OCI-LY1 (cell line): ENCODE measurements at regions not wholly inside any gene's neighbourhood (a gene's known extent, or its start where the extent isn't known, plus 50 kb on each side); places are given as distances from the start of the nearest gene placed in this dataset.

Experiments used
- H2AFZ ChIP-seq: fragments of 200-600 bp; sonication (generic), shearing (Covaris generic); 2 replicates; pipeline ENCODE4 v1.6.0; 2014; ENCODE audit warnings: antibody characterized with exemption, mild to moderate bottlenecking, low read length
- H3F3A ChIP-seq: fragments of 200-600 bp; sonication (generic), shearing (Covaris generic); 2 replicates; pipeline ENCODE4 v1.6.0; 2014; ENCODE audit warnings: mild to moderate bottlenecking, antibody characterized with exemption, low read length, moderate library complexity; ENCODE audit not compliant: insufficient read depth
- H3K27ac ChIP-seq: fragments of 200-600 bp; sonication (generic); 2 replicates; pipeline ENCODE4 v1.5.1; 2014; ENCODE audit warnings: low read length, mixed run types, mild to moderate bottlenecking, low read depth; ENCODE audit not compliant: poor library complexity, severe bottlenecking
- H3K27me3 ChIP-seq: fragments of 200-600 bp; sonication (generic); 2 replicates; pipeline ENCODE4 v1.6.0; 2014; ENCODE audit warnings: antibody characterized with exemption, mild to moderate bottlenecking, low read length, moderate library complexity; ENCODE audit not compliant: insufficient read depth
- H3K36me3 ChIP-seq: fragments of 200-600 bp; sonication (generic); 2 replicates; pipeline ENCODE4 v1.6.1; 2014; ENCODE audit warnings: mild to moderate bottlenecking, antibody characterized with exemption, low read length, moderate library complexity, mixed read lengths; ENCODE audit not compliant: insufficient read depth
- H3K4me1 ChIP-seq: fragments of 200-600 bp; sonication (generic); 2 replicates; pipeline ENCODE4 v1.5.1; 2014; ENCODE audit warnings: mild to moderate bottlenecking, low read length, moderate library complexity; ENCODE audit not compliant: insufficient read depth, severe bottlenecking
- H3K4me2 ChIP-seq: fragments of 200-600 bp; sonication (generic), shearing (Covaris generic); 2 replicates; pipeline ENCODE4 v1.6.1; 2014; ENCODE audit warnings: low read length
- H3K4me3 ChIP-seq: fragments of 200-600 bp; sonication (generic); 2 replicates; pipeline ENCODE4 v1.5.1; 2014; ENCODE audit warnings: low read length, low read depth, mild to moderate bottlenecking, mixed read lengths; ENCODE audit not compliant: poor library complexity, severe bottlenecking
- H3K79me2 ChIP-seq: fragments of 200-600 bp; shearing (Covaris generic); 2 replicates; pipeline ENCODE4 v1.6.1; 2016; ENCODE audit warnings: mixed run types, low read length, mixed read lengths; ENCODE audit not compliant: insufficient read depth
- H3K9ac ChIP-seq: fragments of 200-600 bp; sonication (generic), shearing (Covaris generic); 2 replicates; pipeline ENCODE4 v1.6.1; 2014; ENCODE audit warnings: mild to moderate bottlenecking, low read length, mixed read lengths
- H3K9me2 ChIP-seq: fragments of 200-600 bp; sonication (generic), shearing (Covaris generic); 2 replicates; pipeline ENCODE4 v1.6.1; 2014; ENCODE audit warnings: low read depth, mild to moderate bottlenecking, low read length, mixed read lengths
- H3K9me3 ChIP-seq: fragments of 200-600 bp; shearing (Covaris generic); 2 replicates; pipeline ENCODE4 v1.6.1; 2014; ENCODE audit warnings: low read length, mixed read lengths
- H4K20me1 ChIP-seq: fragments of 200-600 bp; sonication (generic), shearing (Covaris generic); 2 replicates; pipeline ENCODE4 v1.6.0; 2016; ENCODE audit warnings: mild to moderate bottlenecking, low read length; ENCODE audit not compliant: insufficient read depth
- EZH2 ChIP-seq: fragments of 200-600 bp; sonication (generic), shearing (Covaris generic); IDR thresholded peaks from 2 replicates; pipeline ENCODE4 v1.8.0; 2017; ENCODE audit warnings: borderline replicate concordance, mixed run types, mild to moderate bottlenecking, antibody characterized with exemption, low read length, moderate library complexity, mixed read lengths
- TF ChIP-seq, protein P1 (sequence below): fragments of 200-600 bp; sonication (generic), shearing (Covaris generic); IDR thresholded peaks from 2 replicates; pipeline ENCODE4 v1.5.1; 2017; ENCODE audit warnings: mild to moderate bottlenecking, antibody characterized with exemption, low read length, moderate library complexity, mixed read lengths

DNA sequence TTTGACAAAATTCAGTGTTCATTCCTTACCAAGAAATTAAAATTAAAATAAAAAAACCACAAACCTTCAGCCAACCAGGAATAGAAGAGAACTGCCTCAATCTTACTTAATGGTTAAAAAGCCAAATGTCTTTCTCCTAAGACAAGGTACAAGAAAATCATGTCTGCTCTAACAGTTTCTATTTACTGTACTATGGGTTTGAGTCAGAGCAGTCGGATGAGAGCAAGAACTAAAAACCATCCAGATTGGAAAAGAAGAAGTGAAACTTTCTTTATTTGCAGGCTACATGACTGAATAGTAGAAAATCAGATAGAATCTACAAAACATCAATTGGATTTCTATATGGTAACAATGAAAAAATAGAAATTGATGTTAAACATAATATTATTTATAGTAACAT lies 555.5 kb upstream of the TNP1 start:
- Histone ChIP-seq H3K79me2 (no peaks in the 10 kb centered on the region), H3K9ac (no peak overlapping the region), H3K4me1 (no peaks in the 10 kb centered on the region), H3K4me2 (no peak overlapping the region), H2AFZ (no peak overlapping the region), H3K4me3 (no peak overlapping the region), H4K20me1 (no peaks in the 10 kb centered on the region), H3K27ac (no peak overlapping the region), H3K9me2 (no peaks in the 10 kb centered on the region), H3F3A (no peaks in the 10 kb centered on the region), H3K9me3 (no peaks in the 10 kb centered on the region), H3K27me3 (no peaks in the 10 kb centered on the region), H3K36me3 (no peaks in the 10 kb centered on the region)
- TF ChIP-seq, protein P1, sequence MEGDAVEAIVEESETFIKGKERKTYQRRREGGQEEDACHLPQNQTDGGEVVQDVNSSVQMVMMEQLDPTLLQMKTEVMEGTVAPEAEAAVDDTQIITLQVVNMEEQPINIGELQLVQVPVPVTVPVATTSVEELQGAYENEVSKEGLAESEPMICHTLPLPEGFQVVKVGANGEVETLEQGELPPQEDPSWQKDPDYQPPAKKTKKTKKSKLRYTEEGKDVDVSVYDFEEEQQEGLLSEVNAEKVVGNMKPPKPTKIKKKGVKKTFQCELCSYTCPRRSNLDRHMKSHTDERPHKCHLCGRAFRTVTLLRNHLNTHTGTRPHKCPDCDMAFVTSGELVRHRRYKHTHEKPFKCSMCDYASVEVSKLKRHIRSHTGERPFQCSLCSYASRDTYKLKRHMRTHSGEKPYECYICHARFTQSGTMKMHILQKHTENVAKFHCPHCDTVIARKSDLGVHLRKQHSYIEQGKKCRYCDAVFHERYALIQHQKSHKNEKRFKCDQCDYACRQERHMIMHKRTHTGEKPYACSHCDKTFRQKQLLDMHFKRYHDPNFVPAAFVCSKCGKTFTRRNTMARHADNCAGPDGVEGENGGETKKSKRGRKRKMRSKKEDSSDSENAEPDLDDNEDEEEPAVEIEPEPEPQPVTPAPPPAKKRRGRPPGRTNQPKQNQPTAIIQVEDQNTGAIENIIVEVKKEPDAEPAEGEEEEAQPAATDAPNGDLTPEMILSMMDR = no peak
- TF ChIP-seq EZH2 = no peak

DNA sequence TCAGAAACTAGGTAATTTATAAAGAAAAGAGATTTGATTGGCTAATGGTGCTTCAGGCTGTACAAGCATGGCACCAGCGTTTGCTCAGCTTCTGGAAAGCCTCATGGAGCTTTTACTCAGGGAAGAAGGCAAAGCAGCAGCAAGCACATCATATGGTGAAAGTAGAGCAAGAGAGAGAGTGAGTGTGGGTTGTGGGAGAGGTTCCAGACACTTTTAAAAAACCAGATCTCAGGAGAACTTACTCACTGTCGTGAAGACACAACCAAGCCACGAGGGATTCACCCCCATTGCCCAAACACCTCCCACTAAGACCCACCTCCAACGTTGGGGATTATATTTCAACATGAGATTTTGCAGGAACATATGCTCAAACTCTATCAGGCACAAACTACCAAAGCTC lies 554.6 kb upstream of the TNP1 start:
- no peak overlapping the region for H3K4me3 ChIP-seq

GRCh38 chr2:217413193-217413592 lies 553.3 kb upstream of the TNP1 start:
- Histone ChIP-seq H4K20me1 (no peaks in the 10 kb centered on the region), H3K27ac (no peak overlapping the region), H3K9me3 (no peaks in the 10 kb centered on the region), H3F3A (no peaks in the 10 kb centered on the region), H3K4me1 (no peaks in the 10 kb centered on the region), H3K27me3 (no peaks in the 10 kb centered on the region), H3K36me3 (no peaks in the 10 kb centered on the region), H3K79me2 (no peaks in the 10 kb centered on the region), H3K9me2 (no peaks in the 10 kb centered on the region), H3K9ac (no peak overlapping the region), H2AFZ (no peak overlapping the region), H3K4me2 (no peak overlapping the region), H3K4me3 (no peak overlapping the region)
- no peak for TF ChIP-seq EZH2
- TF ChIP-seq, protein P1 = no peak

More for the DNA sequence above, 554.6 kb upstream of the TNP1 start:
- no peaks in the 10 kb centered on the region for H4K20me1 ChIP-seq
- H3K36me3 ChIP-seq = no peaks in the 10 kb centered on the region
- H3K9me2 ChIP-seq = no peaks in the 10 kb centered on the region
- no peaks in the 10 kb centered on the region for H3K9me3 ChIP-seq
- H3K9ac ChIP-seq = no peak overlapping the region
- no peak overlapping the region for H2AFZ ChIP-seq
- H3K4me1 ChIP-seq = no peaks in the 10 kb centered on the region
- no peaks in the 10 kb centered on the region for H3K79me2 ChIP-seq
- H3K4me2 ChIP-seq = no peak overlapping the region
- no peak overlapping the region for H3K27ac ChIP-seq
- H3K27me3 ChIP-seq = no peaks in the 10 kb centered on the region
- TF ChIP-seq, protein P1 = no peak
- H3F3A ChIP-seq = no peaks in the 10 kb centered on the region
